Naive thymus-derived CD4-positive, alpha-beta T cell (primary cell): ENCODE measurements at regions not wholly inside any gene's neighbourhood (a gene's known extent, or its start where the extent isn't known, plus 50 kb on each side); places are given as distances from the start of the nearest gene placed in this dataset.

Experiments
- ATAC-seq: fragments of 150-1000 bp; cut with Tn5 transposase; 2 replicates; pipeline ENCODE4 v1.10.0; 2021; ENCODE audit warnings: mild to moderate bottlenecking, moderate library complexity
- CTCF ChIA-PET: fragments of 350-600 bp; sonication (Branson Sonifier 250); formaldehyde crosslinking; loops from one replicate; lab custom pipeline; 2021; ENCODE audit warnings: antibody characterized with exemption; lab: Charles Lee
- POLR2A ChIA-PET: fragments of 350-600 bp; sonication (Branson Sonifier 250); formaldehyde crosslinking; loops from one replicate; lab custom pipeline; 2021; ENCODE audit warnings: antibody characterized with exemption, inconsistent platforms; lab: Charles Lee
- DNase-seq, 9 donors: peaks; one replicate each; pipeline versions ENCODE4 v3.0.0 to v3.0.0-alpha.2; 2020 to 2022; ENCODE audit warnings: mixed read lengths in 1 of 9
- H3K27ac ChIP-seq: one replicate; pipeline ENCODE4 v1.7.0; 2013; ENCODE audit warnings: mild to moderate bottlenecking, low read depth, low read length, moderate library complexity
- H3K27me3 ChIP-seq, 2 donors: one replicate each; pipeline ENCODE4 v1.7.0; 2013; ENCODE audit warnings: low read length in 2 of 2, mild to moderate bottlenecking in 2 of 2, moderate library complexity in 2 of 2; ENCODE audit not compliant: control insufficient read depth in 2 of 2, insufficient read depth in 2 of 2
- H3K36me3 ChIP-seq, 3 experiments: 1 replicate in 2 of 3; 2 replicates in 1 of 3; pipeline ENCODE4 v1.7.0; 2013; ENCODE audit warnings: low read length in 3 of 3, mild to moderate bottlenecking in 3 of 3, moderate library complexity in 1 of 3; ENCODE audit not compliant: insufficient read depth in 3 of 3, control insufficient read depth in 2 of 3
- H3K4me1 ChIP-seq, 2 donors: one replicate each; pipeline ENCODE4 v1.7.0; 2013; ENCODE audit warnings: low read length in 2 of 2, mild to moderate bottlenecking in 2 of 2, moderate library complexity in 1 of 2; ENCODE audit not compliant: control insufficient read depth in 2 of 2, insufficient read depth in 2 of 2
- H3K4me3 ChIP-seq: 2 replicates; pipeline ENCODE4 v1.7.0; 2013; ENCODE audit warnings: mild to moderate bottlenecking, low read length
- H3K9me3 ChIP-seq, 3 experiments: 1 replicate in 2 of 3; 2 replicates in 1 of 3; pipeline ENCODE4 v1.7.0; 2013; ENCODE audit warnings: low read length in 3 of 3; ENCODE audit not compliant: control insufficient read depth in 2 of 3
- H3K27ac Mint-ChIP-seq, 9 donors: one replicate each; pipeline ENCODE4 v1.8.0; 2020 to 2022; ENCODE audit warnings: mixed read lengths in 9 of 9, mild to moderate bottlenecking in 8 of 9, moderate library complexity in 5 of 9, inconsistent platforms in 2 of 9
- H3K27me3 Mint-ChIP-seq, 5 donors: one replicate each; pipeline ENCODE4 v1.8.0; 2021 to 2022; ENCODE audit warnings: mixed read lengths in 5 of 5, mild to moderate bottlenecking in 1 of 5
- H3K36me3 Mint-ChIP-seq, 5 donors: one replicate each; pipeline ENCODE4 v1.8.0; 2020 to 2022; ENCODE audit warnings: mixed read lengths in 5 of 5, mild to moderate bottlenecking in 3 of 5, inconsistent platforms in 1 of 5
- H3K4me1 Mint-ChIP-seq, 7 donors: one replicate each; pipeline ENCODE4 v1.8.0; 2020 to 2022; ENCODE audit warnings: mixed read lengths in 7 of 7, mild to moderate bottlenecking in 3 of 7, inconsistent platforms in 1 of 7
- H3K4me3 Mint-ChIP-seq, 10 donors: one replicate each; pipeline ENCODE4 v1.8.0; 2020 to 2022; ENCODE audit warnings: mild to moderate bottlenecking in 10 of 10, mixed read lengths in 10 of 10, moderate library complexity in 6 of 10, inconsistent platforms in 2 of 10
- H3K9me3 Mint-ChIP-seq, 11 donors: one replicate each; pipeline ENCODE4 v1.8.0; 2020 to 2022; ENCODE audit warnings: mixed read lengths in 11 of 11, mild to moderate bottlenecking in 4 of 11, inconsistent platforms in 1 of 11, moderate library complexity in 1 of 11
- intact Hi-C, 2 donors: fragments of 100-400 bp; cut with micrococcal nuclease; formaldehyde crosslinking; loops; one replicate each; pipeline ENCODE4 v1.15.1; 2023

DNA sequence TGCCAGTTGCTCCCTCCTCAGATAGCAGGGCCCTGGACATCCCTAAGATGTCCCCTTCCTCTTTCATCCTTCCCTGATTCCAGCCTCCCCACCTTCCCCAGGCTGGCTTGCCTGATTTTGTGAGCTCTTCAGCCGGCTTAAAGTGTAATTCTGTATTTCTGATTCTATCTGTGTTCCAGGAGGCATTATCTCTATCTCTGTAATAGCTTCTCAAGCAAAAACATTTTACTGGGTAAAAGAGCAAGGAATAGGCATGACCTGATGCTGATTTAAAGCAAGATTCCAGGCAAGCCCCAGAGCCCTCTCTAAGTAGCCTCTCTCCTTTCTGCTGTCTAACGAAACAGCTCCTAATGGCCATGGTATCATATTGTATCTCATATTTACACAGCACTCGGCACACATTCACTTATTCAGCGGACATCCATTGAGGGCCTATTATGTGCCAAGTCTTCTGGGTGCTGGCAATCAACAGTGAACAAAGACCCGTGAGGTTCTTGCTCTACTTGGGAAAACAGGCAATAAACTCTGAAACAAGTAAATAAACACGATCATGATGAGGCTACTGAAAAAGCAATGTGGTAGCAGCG lies 100.9 kb upstream of the MSX2 start:
- no peak overlapping the region for H3K27ac Mint-ChIP-seq
- no peaks in the 10 kb centered on the region for H3K4me1 ChIP-seq
- H3K36me3 Mint-ChIP-seq: no peaks in the 10 kb centered on the region
- DNase-seq: no peak
- no peak for ATAC-seq
- no peak overlapping the region for H3K4me3 ChIP-seq
- H3K9me3 Mint-ChIP-seq: peaks cover 0 to 5% (median 0%) of the 10 kb centered on the region in 11 donors
- no peaks in the 10 kb centered on the region for H3K36me3 ChIP-seq
- intact Hi-C loops: no loop called here
- peaks cover 0 to 2% (median 0%) of the 10 kb centered on the region in 7 donors for H3K4me1 Mint-ChIP-seq
- peaks cover 0 to 30% (median 16%) of the 10 kb centered on the region in 5 donors for H3K27me3 Mint-ChIP-seq
- H3K27me3 ChIP-seq: no peaks in the 10 kb centered on the region
- H3K27ac ChIP-seq: no peak overlapping the region
- H3K4me3 Mint-ChIP-seq: no peak overlapping the region
- ChIA-PET CTCF (no interaction called here), POLR2A (no interaction called here)
- no peaks in the 10 kb centered on the region for H3K9me3 ChIP-seq

DNA sequence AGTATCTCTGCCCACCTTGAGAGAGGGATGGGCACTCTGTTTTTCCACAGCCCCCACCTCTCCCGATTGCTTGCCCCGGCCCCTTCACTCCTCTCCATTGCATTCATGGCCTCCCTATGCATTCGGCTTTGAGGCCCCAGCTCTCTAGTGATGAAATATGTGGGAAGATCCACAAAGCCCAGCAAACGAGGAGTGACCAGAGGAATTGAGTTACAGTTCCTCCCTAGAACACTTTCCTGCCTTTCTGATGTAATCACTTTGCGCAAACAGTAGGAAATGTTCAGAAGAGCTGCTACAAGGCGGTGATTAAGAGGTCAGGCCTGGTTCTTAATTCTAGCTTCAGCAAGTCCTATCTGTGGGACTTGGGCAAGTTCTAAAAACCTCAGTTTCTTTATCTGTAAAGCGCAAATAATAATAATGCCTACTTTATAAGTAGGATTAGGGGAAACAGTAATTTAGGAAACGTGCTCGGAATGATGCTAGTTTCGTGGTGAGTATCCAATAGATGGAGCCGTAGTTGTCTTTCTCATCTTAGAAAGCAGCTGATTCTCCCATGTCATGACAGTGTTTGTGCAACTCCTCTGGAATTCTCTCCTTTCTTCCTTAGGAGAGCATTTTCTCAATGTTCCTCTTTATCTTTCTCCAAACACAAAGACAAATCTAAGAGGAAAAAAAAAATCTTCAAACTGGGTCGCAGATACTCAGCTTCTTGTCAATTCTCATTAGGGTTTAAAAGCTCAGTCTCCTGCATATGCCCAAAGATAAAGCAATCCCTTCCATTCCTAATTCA lies 99.5 kb upstream of the MSX2 start:
- ATAC-seq: no peak
- Histone ChIP-seq H3K27ac (no peak overlapping the region), H3K4me1 (no peaks in the 10 kb centered on the region), H3K4me3 (no peak overlapping the region), H3K9me3 (no peaks in the 10 kb centered on the region), H3K36me3 (no peaks in the 10 kb centered on the region), H3K27me3 (no peaks in the 10 kb centered on the region)
- no peak overlapping the region for H3K27ac Mint-ChIP-seq
- H3K9me3 Mint-ChIP-seq: peaks cover 0 to 6% (median 0%) of the 10 kb centered on the region in 11 donors
- H3K27me3 Mint-ChIP-seq: peaks cover 0 to 26% (median 13%) of the 10 kb centered on the region in 5 donors
- no peak for DNase-seq
- no peaks in the 10 kb centered on the region for H3K36me3 Mint-ChIP-seq
- POLR2A ChIA-PET: no interaction called here
- intact Hi-C loops: no loop called here
- CTCF ChIA-PET: no interaction called here
- no peaks in the 10 kb centered on the region for H3K4me1 Mint-ChIP-seq
- no peak overlapping the region for H3K4me3 Mint-ChIP-seq

DNA sequence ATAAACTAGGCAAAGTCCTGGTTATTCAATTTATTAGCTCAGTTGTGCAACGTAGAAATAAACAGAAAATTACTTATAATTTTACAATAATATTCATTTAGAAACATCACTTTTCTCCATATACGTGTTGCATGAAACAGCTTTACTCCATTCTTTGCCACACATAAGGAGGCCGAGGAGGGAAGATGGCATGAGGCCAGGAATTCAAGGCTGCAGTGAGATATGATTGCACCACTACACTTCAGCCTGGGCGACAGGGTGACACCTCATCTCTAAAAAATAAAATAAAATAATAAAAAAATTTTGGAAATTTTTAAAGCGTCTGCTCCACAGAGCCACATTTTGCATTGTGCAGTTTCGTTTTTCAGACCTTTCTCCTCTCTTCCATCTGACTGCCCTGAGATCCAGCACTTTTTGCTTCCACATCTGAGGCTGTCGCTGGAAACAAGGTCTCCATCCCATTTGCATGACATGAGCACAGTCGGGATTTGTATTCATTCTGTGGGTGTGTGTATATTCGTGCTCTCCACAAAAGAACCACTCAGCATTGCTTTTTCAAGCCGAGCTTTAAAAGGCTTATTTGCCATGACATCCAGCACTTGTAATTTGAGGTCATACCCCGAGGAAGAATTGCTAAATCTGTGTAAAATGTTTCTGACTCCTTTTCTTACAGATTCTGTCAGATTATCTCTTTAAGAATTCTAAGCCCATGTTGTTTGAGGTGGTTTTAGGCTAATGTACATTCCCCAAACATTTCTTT lies 98.6 kb upstream of the MSX2 start:
- Mint-ChIP-seq H3K36me3 (no peaks in the 10 kb centered on the region), H3K27ac (no peak overlapping the region), H3K4me3 (no peak overlapping the region), H3K27me3 (peaks cover 0 to 25% (median 8%) of the 10 kb centered on the region in 5 donors), H3K4me1 (no peaks in the 10 kb centered on the region), H3K9me3 (peaks cover 0 to 6% (median 0%) of the 10 kb centered on the region in 11 donors)
- Histone ChIP-seq H3K9me3 (no peaks in the 10 kb centered on the region), H3K4me3 (no peak overlapping the region), H3K36me3 (no peaks in the 10 kb centered on the region), H3K27me3 (no peaks in the 10 kb centered on the region), H3K4me1 (no peaks in the 10 kb centered on the region), H3K27ac (no peak overlapping the region)
- POLR2A ChIA-PET: no interaction called here
- CTCF ChIA-PET: no interaction called here
- intact Hi-C loops: no loop called here
- no peak for ATAC-seq
- no peak for DNase-seq

DNA sequence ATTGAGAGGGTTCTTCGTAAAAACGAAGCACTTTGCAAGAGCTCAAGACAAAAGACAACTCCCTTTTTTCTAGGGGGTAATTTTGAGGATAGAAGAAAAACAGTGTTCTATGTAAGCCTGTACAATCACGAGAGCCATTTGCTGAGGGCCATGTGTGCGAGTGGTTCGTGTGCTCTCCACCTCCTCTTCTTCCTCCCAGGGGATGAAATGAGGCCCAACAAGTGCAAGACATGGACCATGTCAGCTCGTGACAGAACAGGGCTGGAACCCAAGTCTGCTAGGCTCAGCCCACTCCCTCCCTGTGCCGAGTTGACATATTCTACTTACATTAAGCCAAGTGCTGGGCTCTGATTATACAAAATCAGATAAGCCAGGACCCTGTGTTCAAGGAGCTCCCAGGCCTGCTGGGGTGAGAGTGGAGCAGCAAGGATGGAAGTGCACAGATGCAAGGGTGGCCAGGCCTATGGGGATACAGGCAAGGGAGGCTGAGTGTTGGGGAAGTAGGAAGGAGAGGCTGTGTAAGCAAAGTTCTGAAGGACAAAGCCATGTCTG lies 97.9 kb upstream of the MSX2 start:
- H3K36me3 ChIP-seq: no peaks in the 10 kb centered on the region
- Mint-ChIP-seq H3K36me3 (no peaks in the 10 kb centered on the region), H3K27ac (no peak overlapping the region), H3K4me3 (no peak overlapping the region), H3K9me3 (peaks cover 0 to 6% (median 0%) of the 10 kb centered on the region in 11 donors), H3K27me3 (peaks cover 0 to 19% (median 6%) of the 10 kb centered on the region in 5 donors), H3K4me1 (no peaks in the 10 kb centered on the region)
- DNase-seq: no peak
- ChIA-PET POLR2A (no interaction called here), CTCF (no interaction called here)
- no peaks in the 10 kb centered on the region for H3K27me3 ChIP-seq
- H3K9me3 ChIP-seq: no peaks in the 10 kb centered on the region
- no peaks in the 10 kb centered on the region for H3K4me1 ChIP-seq
- intact Hi-C loops: no loop called here
- H3K27ac ChIP-seq: no peak overlapping the region
- no peak overlapping the region for H3K4me3 ChIP-seq
- ATAC-seq: no peak

DNA sequence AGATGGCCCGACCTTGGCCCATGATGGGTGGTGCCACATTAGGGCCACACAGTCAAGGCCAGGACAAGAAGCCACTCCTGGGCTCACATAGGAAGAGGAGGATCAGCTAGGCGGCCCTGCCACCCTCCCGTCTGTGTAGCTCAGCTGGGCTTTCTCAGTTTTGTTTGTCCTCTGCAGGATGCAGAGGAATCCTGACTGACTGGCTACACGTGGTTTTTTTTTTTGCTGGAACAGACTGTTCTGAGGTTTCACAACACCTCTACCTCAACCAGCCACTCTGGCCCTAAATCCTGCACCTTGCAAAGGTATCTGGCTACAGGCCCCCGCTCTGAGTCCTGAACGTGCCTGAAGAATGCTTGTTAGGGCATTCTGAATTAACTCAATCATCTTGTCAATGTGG lies 88.3 kb upstream of the MSX2 start:
- Mint-ChIP-seq H3K9me3 (no peaks in the 10 kb centered on the region), H3K4me1 (no peaks in the 10 kb centered on the region), H3K27me3 (peaks cover 0 to 11% (median 0%) of the 10 kb centered on the region in 5 donors), H3K4me3 (no peak overlapping the region), H3K27ac (no peak overlapping the region), H3K36me3 (no peaks in the 10 kb centered on the region)
- no peaks in the 10 kb centered on the region for H3K27me3 ChIP-seq
- CTCF ChIA-PET: no interaction called here
- DNase-seq (no peak), ATAC-seq (no peak)
- POLR2A ChIA-PET: no interaction called here
- no peaks in the 10 kb centered on the region for H3K4me1 ChIP-seq
- no peak overlapping the region for H3K4me3 ChIP-seq
- no peak overlapping the region for H3K27ac ChIP-seq
- intact Hi-C loops: no loop called here
- no peaks in the 10 kb centered on the region for H3K9me3 ChIP-seq
- no peaks in the 10 kb centered on the region for H3K36me3 ChIP-seq

DNA sequence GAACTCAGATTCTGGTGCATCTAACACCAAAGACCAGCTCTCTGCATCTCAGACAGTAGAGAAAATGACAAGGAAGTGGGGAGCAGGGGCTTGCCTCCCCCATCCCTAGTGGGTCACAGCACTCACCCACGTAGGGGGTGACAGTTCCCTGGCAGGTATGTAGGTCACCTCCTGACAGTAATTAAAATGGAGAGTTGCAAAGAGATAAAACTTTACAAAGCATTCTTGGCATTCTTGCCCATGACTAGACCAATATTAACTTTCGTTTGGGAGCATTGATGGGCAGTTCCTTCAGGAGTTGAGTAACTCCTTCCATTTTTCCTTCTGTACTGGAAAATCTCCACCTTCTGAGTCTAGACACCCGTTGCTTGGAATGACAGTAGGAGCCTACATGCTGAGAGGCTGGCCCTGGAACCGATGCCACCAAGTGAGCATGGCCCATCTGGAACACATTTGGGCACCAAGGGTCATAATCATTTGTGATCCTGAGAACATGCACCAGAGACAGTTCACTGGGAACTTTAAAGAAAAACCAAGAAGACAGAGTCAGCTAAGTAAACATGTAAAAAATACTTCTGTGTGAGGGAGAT lies 81.5 kb upstream of the MSX2 start:
- H3K9me3 ChIP-seq: no peaks in the 10 kb centered on the region
- ChIA-PET CTCF (no interaction called here), POLR2A (no interaction called here)
- Mint-ChIP-seq H3K27me3 (peaks cover 0 to 4% (median 0%) of the 10 kb centered on the region in 5 donors), H3K4me1 (no peaks in the 10 kb centered on the region), H3K4me3 (no peak overlapping the region), H3K27ac (no peak overlapping the region), H3K36me3 (no peaks in the 10 kb centered on the region), H3K9me3 (peaks cover 0 to 13% (median 4%) of the 10 kb centered on the region in 11 donors)
- no peak overlapping the region for H3K4me3 ChIP-seq
- intact Hi-C loops: no loop called here
- H3K27ac ChIP-seq: no peak overlapping the region
- ATAC-seq: no peak
- no peaks in the 10 kb centered on the region for H3K4me1 ChIP-seq
- H3K36me3 ChIP-seq: no peaks in the 10 kb centered on the region
- no peak for DNase-seq
- H3K27me3 ChIP-seq: no peaks in the 10 kb centered on the region
